ENCODE measurements at regions not wholly inside any gene's neighbourhood (a gene's known extent, or its start where the extent isn't known, plus 50 kb on each side); places are given as distances from the start of the nearest gene placed in this dataset.
"Not testable (repeated sequence)": the region's sequence is repeated elsewhere in the genome, so short reads cannot be mapped to it uniquely, and the experiment has no call there.

GRCh38 chr4:3611778-3612177 lies 79.6 kb upstream of the LRPAP1 start:
- DNase-seq = no peak

DNA sequence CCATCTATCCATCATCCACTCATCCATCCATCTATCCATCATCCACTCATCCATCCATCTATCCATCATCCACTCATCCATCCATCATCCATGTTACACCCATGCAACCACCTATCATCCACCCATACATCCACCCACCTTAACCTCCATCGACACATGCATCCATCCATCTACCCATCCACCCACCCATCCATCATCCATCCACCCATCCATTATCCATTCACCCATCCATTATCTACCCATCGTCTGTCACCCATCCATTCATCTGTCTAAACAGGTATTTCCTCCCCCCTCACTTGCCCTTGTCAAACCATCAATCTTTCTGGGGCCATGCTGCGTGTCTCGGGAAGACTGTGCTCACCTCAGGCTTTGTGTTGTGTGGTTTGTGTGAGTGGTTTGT lies 78.6 kb upstream of the LRPAP1 start:
- DNase-seq = not testable (repeated sequence)

GRCh38 chr4:3609905-3610304 lies 77.7 kb upstream of the LRPAP1 start:
- not testable (repeated sequence) for DNase-seq

- DNase-seq = peak; percentile 41
These were observed 75.7 kb upstream of the LRPAP1 start for GRCh38 chr4:3607690-3608552.

- not testable (repeated sequence) for DNase-seq
These were observed 74.6 kb upstream of the LRPAP1 start for GRCh38 chr4:3606850-3607249.

DNA sequence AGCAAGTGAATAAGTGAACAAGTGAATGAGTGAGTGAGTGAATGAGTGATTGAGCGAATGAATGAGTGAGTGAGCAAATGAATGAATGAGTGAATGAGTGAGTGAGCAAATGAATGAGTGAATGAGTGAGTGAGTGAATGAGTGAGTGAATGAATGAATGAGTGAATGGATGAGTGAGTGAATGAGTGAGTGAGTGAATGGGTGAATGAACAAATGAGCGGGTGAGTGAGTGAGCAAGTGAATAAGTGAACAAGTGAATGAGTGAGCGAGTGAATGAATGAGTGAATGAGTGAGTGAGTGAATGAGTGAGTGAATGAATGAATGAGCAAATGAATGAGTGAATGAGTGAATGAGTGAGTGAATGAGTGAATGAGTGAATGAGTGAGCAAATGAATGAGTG lies 74.0 kb upstream of the LRPAP1 start:
- DNase-seq = not testable (repeated sequence)

GRCh38 chr4:3605491-3605890 lies 73.3 kb upstream of the LRPAP1 start:
- no peak for DNase-seq

- DNase-seq = not testable (repeated sequence)
These were observed 70.8 kb upstream of the LRPAP1 start for GRCh38 chr4:3602886-3603645.

DNA sequence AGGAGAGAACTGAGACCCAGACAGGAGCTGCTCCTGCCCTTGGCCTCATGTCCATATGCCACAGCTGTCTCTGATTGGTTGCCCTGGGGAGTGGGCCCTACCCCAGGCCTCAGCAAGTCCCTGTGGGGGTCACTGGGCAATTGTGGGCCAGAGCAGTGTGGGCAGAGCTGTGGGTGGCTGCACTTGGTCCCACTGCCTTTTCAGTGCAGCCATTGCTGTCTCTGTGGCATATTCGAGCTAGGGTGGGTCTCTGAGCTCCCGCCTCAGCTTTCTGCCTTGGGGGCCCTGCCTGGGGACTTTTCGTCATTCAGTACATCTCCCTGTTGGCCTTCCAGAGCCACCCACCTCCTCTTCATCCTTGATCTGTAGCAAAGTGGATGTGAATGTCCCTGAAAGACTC lies 69.8 kb upstream of the LRPAP1 start:
- no peak for DNase-seq

GRCh38 chr4:3601108-3601690 lies 69.0 kb upstream of the LRPAP1 start:
- not testable (repeated sequence) for DNase-seq

- DNase-seq = no peak
These were observed 67.7 kb upstream of the LRPAP1 start for GRCh38 chr4:3599951-3600350.

DNA sequence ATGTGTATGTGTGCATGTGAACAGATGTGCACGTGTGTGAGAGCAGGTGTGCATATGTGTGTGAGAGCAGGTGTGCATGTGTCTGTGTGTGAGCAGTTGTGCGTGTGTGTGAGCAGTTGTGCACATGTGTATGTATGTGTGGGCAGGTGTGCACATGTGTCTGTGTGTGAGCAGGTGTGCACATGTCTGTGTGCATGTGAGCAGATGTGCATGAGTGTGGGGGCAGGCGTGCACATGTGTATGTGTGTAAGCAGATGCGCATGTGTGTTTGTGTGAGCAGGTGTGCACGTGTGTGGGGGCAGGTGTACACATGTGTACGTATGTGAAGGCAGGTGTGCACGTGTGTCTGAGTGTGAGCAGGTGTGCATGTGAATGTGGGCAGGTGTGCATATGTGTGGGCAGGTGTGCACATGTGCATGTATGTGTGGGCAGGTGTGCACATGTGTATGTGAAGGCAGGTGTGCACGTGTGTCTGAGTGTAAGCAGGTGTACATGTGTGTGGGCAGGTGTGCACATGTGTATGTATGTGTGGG lies 66.5 kb upstream of the LRPAP1 start:
- DNase-seq = no peak

DNA sequence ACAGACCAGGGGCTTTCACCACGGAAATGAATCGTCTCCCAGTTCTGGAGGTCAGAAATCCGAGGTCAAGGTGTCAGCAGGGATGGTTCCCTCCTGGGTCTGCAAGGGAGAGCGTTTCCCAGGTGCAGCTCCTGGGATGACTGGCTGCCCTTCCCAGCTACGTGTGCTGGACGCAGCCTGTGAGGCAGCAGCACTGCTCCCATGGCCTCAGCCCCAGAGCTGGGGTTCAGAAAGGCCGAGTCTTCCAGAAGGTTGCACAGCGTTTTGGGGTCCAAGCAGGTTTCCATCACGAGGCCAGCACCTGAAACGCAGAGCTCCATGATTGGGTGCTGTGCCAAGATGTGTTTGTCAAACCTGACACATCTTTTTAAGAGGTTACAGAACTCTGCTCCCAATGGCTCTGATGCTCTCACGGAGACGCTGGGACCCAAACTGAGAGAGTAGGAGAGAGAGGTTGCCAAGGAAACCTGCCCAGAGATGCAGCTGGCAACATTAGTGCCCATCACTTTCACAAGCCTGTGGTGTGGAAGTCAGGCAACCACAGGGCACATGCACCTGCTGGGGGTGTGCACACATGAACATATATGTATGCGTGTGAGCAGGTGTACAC lies 65.8 kb upstream of the LRPAP1 start:
- not testable (repeated sequence) for DNase-seq

DNA sequence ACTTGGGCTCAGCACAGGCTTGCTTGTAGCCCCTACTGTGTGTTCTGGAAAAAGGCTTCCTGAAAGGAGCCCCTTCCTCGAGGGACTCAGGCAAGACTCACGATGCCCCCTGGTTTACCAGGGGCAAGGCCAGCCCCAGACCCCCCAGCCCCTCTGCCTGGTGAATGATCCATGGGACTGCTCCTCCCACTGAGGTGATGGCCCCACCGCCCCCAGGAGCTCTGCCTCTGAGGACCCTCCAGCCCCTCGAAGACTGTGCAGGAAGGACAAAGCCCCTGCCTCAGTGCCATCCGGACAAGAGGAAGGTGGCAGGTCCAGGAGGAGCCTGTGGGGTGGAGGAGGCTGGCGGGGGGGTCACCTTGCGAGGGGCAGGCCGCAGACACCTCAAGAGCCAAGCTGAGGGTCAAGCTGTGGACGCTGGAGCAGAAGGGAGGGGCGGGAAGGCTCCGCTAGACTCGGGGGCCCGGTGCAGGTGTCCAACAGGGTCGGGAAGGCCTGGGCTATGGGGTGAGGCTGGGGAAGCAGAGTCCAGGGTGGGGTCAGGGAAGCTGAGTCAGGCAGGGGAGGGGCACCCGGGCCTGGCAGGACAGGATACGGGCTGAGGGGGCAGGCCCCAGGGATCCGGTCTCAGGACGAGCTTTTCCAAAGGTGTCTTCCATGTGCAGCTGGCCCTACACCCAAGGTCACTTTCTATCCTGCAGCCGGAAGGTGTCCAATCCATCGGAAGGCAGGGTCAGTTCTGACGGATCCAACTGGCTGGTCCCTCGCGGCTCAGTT lies 64.9 kb upstream of the LRPAP1 start:
- DNase-seq = not testable (repeated sequence)

DNA sequence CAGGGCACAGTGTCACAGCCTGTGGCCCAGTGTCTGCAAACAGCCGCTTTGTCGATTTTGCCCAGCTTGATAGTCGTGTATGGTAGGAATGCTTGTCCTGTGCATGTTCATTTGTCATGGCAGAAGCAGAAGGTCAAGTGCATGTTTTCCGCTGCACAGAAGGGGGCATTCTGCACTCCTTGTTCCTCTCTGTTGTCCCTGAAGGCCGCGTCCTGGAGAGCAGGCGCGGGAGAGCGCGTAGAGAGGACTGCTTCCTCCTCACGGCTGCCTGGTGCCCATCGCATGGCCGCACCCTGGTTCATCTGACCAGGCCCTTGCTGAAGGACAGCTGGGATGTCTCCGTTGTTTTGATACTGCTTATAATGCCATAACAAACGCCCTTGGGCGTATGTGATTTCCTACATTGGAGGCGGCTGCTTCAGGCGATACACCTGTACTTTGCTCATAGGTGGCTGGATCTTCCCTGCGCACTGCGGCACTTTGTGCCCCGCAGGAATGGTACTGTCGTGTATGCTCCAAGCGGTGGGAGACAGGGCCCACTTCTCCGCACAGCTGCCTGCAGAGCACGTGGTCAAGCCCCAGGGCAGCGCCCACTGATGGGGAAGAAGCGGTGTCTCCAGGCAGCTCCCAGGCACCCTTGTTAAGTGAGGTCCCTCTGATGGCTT lies 63.5 kb upstream of the LRPAP1 start:
- not testable (repeated sequence) for DNase-seq

- DNase-seq = not testable (repeated sequence)
These were observed 62.5 kb upstream of the LRPAP1 start for GRCh38 chr4:3594751-3595150.

DNA sequence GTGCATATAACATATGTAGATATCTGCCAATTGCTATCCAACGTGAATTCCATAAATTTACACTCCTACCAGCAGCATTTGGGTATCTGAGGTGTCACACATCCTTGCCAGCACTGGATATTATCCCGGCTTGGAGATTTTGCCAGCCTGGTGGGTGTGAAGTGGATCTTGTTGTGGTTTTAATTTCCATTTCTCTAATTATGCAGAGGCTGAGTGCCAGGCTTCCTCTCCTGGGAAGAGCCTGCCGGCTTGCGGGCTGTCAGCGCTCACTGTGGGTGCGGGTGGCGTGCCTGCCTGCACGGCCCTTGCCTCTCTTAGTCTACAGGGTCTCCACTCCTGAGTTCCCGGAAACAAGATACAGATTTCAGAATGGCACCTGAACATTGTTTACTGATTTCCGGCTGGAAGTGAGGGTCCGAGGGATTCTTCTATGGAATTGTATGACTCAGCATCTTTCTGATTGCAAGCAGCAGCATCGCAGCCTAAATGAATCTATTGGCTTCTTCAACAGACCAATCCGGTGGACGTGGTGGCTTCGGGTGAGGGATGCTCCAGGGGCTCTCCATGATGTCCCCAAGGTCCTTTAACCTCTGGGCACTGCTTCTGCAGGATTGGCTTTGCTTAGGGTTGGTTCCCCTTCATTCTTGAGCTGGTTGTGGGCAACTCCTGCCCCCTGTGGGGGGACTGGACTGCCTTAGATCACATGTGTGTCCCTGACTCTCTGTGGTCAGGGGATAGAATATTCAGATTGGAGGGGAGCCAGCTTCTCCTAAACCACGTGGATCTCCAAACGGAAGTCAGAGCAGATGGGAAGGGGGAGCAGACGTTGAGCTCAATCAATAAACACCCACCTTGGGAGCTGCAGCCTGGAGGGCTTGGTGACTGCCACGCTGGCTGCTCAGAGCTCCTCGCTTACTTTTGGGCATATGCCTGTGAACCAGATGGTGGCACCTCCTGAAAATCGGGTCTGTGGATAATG lies 58.0 kb upstream of the LRPAP1 start:
- not testable (repeated sequence) for DNase-seq

GRCh38 chr4:3589379-3589778 lies 57.2 kb upstream of the LRPAP1 start:
- DNase-seq = not testable (repeated sequence)

DNA sequence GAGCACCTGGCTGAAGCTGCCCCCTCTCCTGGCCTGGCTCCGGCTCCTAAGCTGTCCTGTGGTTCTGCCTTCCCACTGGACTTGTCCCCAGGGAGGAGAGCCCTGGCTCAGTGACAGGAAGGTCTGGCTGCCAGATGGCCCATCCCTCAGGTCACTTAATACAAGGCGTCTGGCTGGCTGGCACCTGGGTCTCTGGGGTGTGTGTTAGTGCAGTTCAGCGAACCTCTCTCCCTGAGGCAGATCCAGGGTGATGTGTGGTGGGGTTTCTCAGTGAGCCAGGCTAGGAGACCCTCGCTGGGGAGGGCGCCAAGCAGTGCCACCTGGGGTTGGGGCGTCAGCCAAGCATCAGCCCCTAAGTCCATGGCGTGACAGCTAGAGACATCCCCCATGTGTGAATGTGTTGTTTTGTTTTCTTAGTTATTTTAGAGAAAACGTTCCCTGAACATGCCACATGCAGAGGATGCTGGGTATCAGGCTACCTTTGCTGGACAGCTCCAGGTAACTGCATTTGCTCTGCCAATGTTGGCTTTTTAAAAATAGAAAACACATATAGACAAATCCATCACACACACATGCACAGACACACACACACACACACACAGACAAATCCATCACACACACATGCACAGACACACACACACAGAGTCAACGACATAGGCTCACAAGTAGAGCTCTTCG lies 56.4 kb upstream of the LRPAP1 start:
- not testable (repeated sequence) for DNase-seq

DNA sequence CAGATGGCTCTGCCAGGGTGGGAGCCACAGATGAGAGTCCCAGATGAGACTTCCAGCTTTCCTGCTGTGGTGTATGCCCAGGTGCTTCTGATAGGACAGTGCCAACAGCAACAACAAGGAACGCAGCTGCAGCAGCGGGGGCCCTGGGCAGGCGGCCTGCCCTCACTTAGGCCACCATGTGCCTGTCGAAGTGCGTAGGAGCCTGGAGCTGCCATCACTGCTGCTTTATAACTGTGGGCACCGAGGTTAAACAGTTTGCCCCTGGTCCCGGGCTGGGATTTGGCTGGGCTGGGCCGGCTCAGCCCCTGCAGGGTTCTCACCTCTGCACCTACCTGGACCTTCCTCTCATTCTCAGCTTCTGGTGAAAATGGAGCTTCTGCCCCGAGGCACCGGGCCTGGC lies 54.4 kb upstream of the LRPAP1 start:
- not testable (repeated sequence) for DNase-seq
